ENCODE measurements at regions not wholly inside any gene's neighbourhood (a gene's known extent, or its start where the extent isn't known, plus 50 kb on each side); places are given as distances from the start of the nearest gene placed in this dataset.
A peak's percentile ranks its signal among the peaks of the same experiment; 100 is the strongest.
"Not testable (repeated sequence)": the region's sequence is repeated elsewhere in the genome, so short reads cannot be mapped to it uniquely, and the experiment has no call there.

DNA sequence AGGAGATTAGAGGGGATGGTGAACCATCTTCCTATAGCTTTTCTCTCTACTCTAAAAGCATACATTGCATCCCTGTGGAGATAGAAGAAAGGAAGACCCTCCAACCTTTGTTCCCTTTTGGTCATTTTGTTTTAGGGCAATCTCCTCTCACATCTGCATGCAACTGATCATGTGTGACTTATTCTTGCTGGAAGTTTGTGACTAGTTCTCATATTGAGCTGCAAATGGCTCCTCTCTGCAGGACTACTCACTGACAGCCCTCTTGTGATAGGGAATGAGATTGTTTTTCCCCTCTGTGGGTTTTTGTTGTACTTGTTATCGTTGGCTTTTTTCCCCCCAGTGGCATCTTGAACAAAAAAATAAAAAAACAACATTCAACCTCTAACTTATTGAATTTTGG lies 416.0 kb upstream of the CNTNAP5 start:
- DNase-seq = no peak

GRCh38 chr2:123614596-123614995 lies 410.5 kb upstream of the CNTNAP5 start:
- DNase-seq = no peak

DNA sequence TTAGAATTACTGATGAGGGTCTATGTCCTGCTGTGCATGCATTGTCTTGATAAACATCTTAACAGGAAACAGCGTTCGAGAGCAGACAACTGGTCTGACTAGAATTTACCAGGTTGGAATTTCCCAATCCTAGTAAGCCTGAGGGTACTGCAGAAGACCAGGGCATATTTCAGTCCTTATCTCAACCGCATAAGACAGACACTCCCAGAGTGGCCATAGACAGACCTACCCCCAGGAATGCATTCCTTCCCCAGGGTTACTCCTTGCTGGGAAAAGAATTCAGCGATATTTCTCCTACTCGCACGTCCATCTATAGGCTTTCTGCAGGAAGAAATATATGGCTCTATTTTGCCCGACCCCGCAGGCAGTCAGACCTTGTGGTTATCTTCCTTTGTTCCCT lies 406.4 kb upstream of the CNTNAP5 start:
- not testable (repeated sequence) for DNase-seq

- no peak for DNase-seq
These were observed 400.3 kb upstream of the CNTNAP5 start for GRCh38 chr2:123624816-123625215.

DNA sequence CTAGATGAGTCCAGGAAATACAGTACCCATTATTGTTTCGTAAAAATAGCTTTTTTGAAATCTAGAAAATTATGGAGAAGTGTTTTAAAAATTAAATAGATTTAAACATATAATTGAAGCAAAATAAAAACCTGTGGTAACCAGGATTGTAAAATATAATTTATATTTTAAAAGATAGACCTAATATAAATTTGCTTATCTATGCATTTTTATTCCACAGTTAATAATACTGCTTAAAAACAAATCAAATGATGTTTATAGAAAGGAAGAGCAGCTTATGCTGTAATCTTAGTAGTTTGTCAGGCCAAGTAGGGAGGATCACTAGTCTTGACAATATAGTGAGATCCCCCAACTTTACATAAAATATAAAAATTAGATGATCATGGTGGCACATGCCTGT lies 388.9 kb upstream of the CNTNAP5 start:
- DNase-seq = no peak

DNA sequence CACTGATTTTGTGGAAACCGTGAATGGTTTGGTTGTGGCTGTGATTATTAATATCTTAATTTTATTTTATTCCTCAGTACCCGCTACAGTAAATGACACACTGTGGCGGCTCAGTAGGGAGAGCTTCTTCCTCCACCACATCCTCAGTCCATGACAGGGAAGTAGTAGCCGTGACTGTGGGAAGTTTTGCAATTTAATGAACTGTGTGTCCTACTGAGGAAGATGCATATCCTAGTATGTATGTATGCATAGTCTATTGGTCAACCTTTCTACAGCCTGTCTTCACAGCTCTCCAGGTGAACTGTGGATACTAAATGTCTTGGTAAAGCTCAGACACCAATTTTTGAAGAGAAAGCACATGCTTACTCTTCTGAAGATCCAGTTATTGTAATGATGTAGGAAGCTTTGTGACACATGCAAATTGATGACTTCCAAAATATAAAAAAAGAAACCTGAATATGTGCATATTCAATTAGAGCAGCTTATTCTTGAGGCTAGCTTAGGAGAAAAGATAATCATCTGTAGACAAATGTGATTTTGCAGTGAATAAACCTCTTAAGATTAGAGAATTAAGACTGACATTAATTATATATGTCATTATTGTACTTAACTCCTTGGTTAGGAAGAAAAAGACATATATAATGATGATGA lies 384.3 kb upstream of the CNTNAP5 start:
- peak; percentile 43 for DNase-seq

DNA sequence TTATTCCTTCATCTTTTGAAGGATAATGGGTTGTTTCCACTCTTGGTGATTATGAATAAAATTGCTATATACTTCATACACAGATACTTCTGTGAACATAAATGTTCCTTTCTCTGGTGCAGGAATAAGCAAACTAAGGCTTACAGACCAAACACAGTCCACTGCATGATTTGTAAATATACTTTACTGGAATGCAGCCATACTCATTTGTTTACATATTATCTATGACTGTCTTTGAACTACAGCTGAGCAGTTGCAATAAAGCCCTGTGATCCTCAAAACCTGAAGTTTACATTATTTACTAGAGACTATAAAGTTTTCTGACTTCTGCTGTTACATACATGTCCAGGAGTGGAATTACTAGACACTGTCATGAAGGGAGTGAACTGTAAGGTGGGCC lies 381.0 kb upstream of the CNTNAP5 start:
- DNase-seq = no peak

DNA sequence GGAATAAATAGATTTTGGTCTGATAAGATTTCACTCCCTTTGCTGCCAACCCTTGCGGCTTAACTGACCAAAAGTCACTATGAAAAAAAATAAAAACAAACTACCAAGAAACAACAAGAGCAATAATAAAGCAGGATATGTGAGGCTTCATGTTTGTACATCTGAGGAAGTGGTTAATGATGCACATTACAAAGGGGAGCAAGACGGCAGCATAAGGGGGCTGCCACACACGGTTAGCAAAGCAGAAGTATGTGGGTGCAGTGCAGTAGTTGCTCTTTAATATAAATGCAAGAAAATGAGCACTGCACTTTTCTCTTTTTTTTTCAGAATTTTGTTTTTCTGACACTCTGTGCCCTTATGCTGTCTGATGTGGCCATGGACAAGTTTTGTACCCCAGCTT lies 377.1 kb upstream of the CNTNAP5 start:
- DNase-seq = no peak

DNA sequence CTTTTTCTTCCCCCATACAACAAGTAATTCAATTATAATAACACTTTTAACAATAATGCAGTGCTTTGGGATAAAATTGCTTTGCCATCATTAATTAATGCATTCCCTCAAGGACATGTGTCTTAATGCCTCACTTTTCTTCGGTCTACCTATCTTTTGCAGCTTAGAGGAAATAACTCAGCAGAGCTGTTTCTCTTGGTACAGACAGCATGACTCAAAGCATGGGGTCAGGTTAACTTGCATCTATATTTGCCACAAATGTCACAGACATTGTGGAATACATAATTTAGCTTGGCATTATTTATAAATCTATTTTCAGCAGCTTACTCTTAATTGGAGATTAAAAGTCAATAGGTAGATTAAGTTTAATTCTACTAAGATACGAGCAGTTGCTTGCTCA lies 376.1 kb upstream of the CNTNAP5 start:
- peak; percentile 6 for DNase-seq

DNA sequence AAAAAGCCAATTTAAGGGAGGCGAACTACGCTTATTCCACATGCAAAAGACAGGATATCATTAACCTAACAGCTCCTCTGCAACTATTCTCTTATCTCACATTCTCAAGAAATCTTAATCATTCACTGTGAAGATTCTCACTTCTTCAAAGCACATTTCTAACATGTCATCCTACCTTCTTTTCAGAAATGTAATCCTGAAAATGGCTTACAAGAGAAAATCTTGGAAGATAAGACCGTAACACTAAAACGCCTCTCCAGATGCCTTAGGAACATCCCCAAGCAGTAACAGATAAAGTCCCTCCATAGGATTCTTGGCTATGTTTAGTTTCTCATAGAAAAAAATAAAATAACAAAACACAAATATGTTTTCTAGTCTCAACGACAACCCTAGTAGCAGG lies 373.9 kb upstream of the CNTNAP5 start:
- DNase-seq = no peak

GRCh38 chr2:123652320-123652719 lies 372.8 kb upstream of the CNTNAP5 start:
- no peak for DNase-seq

- DNase-seq = no peak
These were observed 368.5 kb upstream of the CNTNAP5 start for GRCh38 chr2:123656590-123656989.

DNA sequence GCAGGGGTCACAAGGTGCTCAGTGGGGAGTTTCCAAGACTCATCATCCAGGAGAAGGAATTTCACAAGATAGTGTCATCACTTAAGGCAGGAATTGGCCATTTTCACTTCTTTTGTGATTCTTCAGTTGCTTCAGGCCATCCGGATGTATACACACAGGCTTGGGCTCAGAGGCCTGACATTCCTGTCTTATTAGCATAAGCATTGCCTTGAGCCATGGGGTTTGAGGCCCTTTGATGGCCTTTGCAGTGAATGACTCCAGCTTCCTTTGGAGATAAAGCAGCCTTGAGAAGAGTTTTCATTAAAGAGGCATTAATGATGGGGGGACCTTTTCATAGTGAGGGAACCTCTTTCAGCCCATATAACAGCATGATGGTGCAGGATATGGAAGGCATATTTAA lies 366.0 kb upstream of the CNTNAP5 start:
- no peak for DNase-seq

- DNase-seq = no peak
These were observed 354.8 kb upstream of the CNTNAP5 start for GRCh38 chr2:123670286-123670685.

DNA sequence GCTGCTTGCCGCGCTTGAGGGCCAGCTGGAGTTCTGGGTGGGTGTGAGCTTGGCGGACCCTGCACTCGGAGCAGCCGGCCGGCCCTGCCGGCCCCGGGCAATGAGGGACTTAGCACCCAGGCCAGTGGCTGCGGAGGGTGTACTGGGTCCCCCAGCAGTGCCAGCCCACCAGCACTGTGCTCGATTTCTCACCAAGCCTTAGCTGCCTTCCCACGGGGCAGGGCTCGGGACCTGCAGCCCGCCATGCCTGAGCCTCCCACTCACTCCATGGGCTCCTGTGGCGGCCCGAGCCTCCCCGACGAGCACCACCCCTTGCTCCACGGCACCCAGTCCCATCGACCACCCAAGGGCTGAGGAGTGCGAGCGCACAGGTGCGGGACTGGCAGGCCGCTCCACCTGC lies 341.3 kb upstream of the CNTNAP5 start:
- not testable (repeated sequence) for DNase-seq

DNA sequence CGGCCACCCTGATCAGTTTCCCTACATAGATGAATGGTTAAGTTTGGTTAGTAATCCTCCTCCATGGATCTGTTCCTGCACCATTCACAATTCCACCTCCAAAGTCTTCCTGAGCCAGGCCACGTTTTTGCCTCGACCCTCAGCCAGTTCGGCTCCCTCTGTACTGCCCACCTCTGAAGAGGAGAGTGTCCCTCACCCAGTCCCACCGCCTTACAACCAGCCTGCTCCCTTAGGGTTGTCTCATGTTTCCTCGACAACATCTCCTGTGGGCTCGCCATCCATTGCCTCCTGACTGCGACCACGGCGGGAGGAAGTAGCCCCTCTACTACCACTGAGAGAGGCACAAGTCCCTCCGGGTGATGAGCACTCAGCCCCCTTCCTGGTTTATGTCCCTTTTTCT lies 338.0 kb upstream of the CNTNAP5 start:
- DNase-seq = no peak

DNA sequence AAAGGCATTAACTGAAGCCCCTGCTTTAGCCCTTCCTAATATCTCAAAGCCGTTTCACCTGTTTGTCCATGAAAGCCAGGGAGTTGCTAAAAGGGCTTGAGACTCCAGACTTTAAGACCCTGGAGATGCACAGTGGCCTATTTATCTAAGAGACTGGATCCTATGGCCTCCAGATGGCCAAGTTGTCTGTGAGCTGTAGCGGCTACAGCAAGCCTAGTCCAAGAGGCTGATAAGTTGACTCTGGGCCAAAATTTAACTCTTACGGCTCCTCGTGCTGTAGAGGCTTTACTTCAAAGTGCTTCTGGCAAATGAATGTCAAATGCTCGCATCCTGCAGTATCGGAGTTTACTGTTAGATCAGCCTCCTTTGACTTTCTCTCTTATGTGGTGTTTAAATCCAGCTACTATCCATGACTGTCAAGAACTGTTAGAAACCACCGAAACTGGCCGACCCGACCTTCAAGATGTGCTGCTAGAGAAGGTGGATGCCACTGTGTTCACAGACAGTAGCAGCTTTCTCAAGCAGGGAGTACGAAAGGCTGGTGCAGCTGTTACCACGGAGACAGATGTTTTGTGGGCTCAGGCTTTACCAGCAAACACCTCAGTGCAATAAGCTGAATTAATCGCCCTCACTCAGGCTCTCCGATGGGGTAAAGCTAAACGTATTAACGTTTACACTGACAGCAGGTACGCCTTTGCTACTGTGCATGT lies 336.7 kb upstream of the CNTNAP5 start:
- peak; percentile 94 for DNase-seq

- DNase-seq = no peak
These were observed 333.0 kb upstream of the CNTNAP5 start for GRCh38 chr2:123692121-123692520.

DNA sequence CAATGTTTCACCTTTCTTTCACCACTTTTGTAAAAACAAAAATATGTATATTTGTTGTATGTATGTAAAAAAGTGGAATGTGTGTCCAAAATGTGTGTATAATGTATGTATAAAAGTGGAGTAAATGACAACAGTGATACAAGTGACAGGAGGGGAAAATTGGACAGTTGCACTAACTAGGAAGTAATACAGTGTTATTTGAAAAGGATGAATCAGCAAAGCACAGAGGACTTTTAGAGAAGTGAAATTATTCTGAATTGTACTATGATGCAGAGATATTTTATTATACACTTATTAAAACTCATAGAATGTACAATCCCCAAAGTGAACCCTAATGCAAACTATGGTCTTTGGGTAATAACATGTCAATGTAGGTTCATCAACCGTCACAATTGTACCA lies 331.3 kb upstream of the CNTNAP5 start:
- DNase-seq = no peak

- DNase-seq = no peak
These were observed 329.7 kb upstream of the CNTNAP5 start for GRCh38 chr2:123695426-123695825.

DNA sequence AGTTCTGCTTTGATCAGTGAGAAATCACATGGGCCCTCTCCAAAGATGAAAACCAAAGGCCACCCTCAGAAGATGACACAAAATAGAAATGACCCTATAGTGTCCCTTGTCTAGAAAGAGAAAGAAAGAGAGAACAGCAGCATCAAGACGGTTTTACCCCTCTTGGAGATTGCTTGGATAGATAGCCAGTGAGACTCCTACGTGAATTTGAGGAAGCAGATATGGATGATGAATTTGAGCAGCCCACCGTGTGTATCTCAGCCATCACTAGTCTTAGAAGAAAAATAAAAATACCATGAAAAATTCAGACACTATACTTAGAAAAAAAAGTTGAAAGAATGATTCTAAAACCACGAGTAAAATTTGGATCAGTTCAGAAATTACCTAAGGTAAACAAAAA lies 329.1 kb upstream of the CNTNAP5 start:
- DNase-seq = no peak

- DNase-seq = no peak
These were observed 328.2 kb upstream of the CNTNAP5 start for GRCh38 chr2:123696799-123697410.

DNA sequence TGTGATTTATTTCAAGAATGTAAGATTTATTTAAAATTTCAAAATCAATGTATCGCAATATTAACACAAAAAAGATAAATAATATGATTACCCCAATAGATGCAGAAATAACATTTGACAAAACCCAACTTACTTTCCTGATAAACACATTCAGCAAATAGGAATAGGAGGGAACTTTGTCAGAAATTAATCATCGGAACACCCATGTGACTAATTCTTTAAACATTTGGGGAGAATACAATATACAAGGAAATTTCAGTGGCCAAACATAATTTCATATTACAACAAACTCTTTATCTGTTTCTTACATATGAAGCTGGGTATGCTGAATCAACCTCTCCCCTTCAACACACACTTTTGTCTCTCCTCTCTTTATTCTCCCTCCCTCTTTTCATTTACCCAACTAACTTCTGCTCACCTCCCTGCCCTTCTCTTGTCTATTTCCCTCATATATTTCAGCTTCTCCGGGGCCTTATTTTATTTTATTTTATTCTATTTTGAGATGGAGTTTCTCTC lies 309.6 kb upstream of the CNTNAP5 start:
- no peak for DNase-seq

GRCh38 chr2:123717636-123718334 lies 307.3 kb upstream of the CNTNAP5 start:
- no peak for DNase-seq

Data from NCI-H82 (cell line).